ENCODE measurements at regions not wholly inside any gene's neighbourhood (a gene's known extent, or its start where the extent isn't known, plus 50 kb on each side); places are given as distances from the start of the nearest gene placed in this dataset.

DNA sequence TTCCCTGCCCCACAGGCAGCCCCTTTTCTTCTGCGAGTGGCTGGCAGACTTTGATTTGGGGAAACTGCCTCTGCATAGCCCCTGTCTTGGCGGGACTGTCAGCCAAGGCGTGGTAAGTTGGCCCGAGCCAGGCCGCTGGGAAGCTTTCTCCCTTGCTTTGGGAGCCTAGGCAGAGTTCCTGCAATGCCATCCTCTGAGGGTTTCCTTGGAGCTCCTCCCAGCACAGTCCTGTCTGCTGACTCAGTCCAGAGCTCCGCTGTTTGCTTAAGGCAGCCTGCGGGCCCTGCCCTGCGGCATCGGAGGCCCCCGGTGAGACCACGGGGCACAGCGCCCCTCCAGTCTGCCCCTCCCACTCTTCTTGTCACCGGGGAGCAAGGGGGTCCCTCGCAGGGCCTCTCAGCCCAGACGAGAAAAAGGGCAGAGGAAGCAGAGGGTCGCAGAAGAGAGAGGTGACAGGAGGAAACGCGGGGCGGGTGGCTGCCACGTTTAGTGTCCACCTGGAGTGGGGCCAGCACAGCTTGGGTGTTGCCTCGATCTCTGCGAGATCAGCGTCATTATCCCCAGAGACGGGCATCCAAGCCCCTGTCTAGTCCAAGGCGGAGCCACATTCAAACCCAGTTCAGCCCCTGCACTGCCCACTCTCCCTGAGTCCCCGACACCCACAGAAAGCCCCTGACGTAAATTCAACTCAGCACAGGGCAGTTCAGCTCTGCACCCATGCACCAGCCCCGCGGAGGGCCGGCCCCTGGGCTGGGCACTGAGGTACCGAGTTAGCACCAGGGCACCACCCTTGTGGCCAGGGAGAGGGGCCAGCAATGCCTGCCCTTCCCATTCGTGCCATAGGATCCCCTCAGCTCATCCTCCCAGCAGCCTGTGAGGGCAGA lies 59.0 kb upstream of the CHST15 start:
- Histone ChIP-seq H2AFZ (ENCODE audit: low read length) (no peak overlapping the region), H3K36me3 (ENCODE audit: control insufficient read depth, insufficient read depth, low read length) (no peaks in the 10 kb centered on the region), H3K4me3 (replicated peaks in 1 of 4; ENCODE audit: control extremely low read depth in 1 of 4, insufficient read depth in 1 of 4, low read depth in 3 of 4, low read length in 4 of 4) (no peak overlapping the region), H3K9ac (ENCODE audit: insufficient read depth, low read length) (no peak overlapping the region), H4K20me1 (ENCODE audit: control insufficient read depth, extremely low read depth, insufficient read depth, low read length) (no peaks in the 10 kb centered on the region), H3K27ac (ENCODE audit: insufficient read depth, low read length) (peak overlapping the region; percentile 50), H3K27me3 (ENCODE audit: control insufficient read depth, insufficient read depth, low read length) (no peaks in the 10 kb centered on the region), H3K79me2 (ENCODE audit: control insufficient read depth, insufficient read depth, low read length) (no peaks in the 10 kb centered on the region), H3K4me2 (ENCODE audit: extremely low read depth, insufficient read depth, low read length) (peak overlapping the region; percentile 35), H3K4me1 (ENCODE audit: control insufficient read depth, extremely low read depth, insufficient read depth, low read length) (peaks cover 11% of the 10 kb centered on the region), H3K9me3 (ENCODE audit: control insufficient read depth, insufficient read depth, low read depth, low read length) (no peaks in the 10 kb centered on the region)
- peak; percentile 82 to 89 for DNase-seq (ENCODE audit: low read depth in 2 of 2)
- TF ChIP-seq, protein P1, sequence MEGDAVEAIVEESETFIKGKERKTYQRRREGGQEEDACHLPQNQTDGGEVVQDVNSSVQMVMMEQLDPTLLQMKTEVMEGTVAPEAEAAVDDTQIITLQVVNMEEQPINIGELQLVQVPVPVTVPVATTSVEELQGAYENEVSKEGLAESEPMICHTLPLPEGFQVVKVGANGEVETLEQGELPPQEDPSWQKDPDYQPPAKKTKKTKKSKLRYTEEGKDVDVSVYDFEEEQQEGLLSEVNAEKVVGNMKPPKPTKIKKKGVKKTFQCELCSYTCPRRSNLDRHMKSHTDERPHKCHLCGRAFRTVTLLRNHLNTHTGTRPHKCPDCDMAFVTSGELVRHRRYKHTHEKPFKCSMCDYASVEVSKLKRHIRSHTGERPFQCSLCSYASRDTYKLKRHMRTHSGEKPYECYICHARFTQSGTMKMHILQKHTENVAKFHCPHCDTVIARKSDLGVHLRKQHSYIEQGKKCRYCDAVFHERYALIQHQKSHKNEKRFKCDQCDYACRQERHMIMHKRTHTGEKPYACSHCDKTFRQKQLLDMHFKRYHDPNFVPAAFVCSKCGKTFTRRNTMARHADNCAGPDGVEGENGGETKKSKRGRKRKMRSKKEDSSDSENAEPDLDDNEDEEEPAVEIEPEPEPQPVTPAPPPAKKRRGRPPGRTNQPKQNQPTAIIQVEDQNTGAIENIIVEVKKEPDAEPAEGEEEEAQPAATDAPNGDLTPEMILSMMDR (conservative IDR thresholded peaks at IDR 0.05 in 1 of 2, IDR thresholded peaks at IDR 0.05 in 1 of 2; ENCODE audit: low read depth in 1 of 2, low read length in 2 of 2) = no peak
- no peak for TF ChIP-seq EZH2 (IDR thresholded peaks at IDR 0.05; ENCODE audit: low read length, missing control alignments)

DNA sequence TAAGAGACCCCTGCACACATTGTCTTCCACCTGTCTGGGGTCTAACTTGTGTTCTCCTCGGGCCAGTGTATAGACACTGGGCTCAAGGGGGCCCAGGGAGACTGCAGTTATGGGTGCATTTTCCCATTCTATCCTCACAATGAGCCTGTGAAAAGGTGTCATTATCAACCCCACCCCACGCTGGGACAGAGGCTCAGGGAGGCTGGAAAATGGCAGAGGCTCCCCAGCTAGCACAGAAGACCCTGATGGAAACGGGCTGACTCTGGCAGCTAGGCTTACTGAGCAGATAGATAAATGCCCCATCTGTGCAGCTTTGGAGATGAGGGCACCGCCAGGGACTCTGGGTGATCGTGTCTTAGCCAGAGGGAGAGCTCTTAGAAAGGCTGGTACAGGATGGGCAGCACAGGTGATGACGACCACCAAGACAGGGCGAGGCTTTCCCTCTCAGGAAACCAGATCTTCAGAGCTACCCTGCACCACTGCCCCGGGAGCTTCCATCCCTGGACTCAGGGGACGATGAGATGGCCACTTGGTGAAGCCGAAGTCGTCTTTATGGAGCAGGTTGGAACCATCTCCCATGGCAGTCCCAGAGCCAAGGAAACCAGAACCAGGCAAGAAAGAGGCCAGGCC lies 58.2 kb upstream of the CHST15 start:
- Histone ChIP-seq H3K9me3 (ENCODE audit: control insufficient read depth, insufficient read depth, low read depth, low read length) (no peaks in the 10 kb centered on the region), H3K4me3 (replicated peaks in 1 of 4; ENCODE audit: control extremely low read depth in 1 of 4, insufficient read depth in 1 of 4, low read depth in 3 of 4, low read length in 4 of 4) (no peak overlapping the region), H2AFZ (ENCODE audit: low read length) (no peak overlapping the region), H4K20me1 (ENCODE audit: control insufficient read depth, extremely low read depth, insufficient read depth, low read length) (no peaks in the 10 kb centered on the region), H3K79me2 (ENCODE audit: control insufficient read depth, insufficient read depth, low read length) (no peaks in the 10 kb centered on the region), H3K27me3 (ENCODE audit: control insufficient read depth, insufficient read depth, low read length) (no peaks in the 10 kb centered on the region), H3K9ac (ENCODE audit: insufficient read depth, low read length) (no peak overlapping the region), H3K27ac (ENCODE audit: insufficient read depth, low read length) (no peak overlapping the region), H3K4me2 (ENCODE audit: extremely low read depth, insufficient read depth, low read length) (no peak overlapping the region), H3K36me3 (ENCODE audit: control insufficient read depth, insufficient read depth, low read length) (no peaks in the 10 kb centered on the region), H3K4me1 (ENCODE audit: control insufficient read depth, extremely low read depth, insufficient read depth, low read length) (peaks cover 11% of the 10 kb centered on the region)
- no peak for DNase-seq (ENCODE audit: low read depth in 2 of 2)
- TF ChIP-seq, protein P1 (conservative IDR thresholded peaks at IDR 0.05 in 1 of 2, IDR thresholded peaks at IDR 0.05 in 1 of 2; ENCODE audit: low read depth in 1 of 2, low read length in 2 of 2) = no peak
- TF ChIP-seq EZH2 (IDR thresholded peaks at IDR 0.05; ENCODE audit: low read length, missing control alignments) = no peak

DNA sequence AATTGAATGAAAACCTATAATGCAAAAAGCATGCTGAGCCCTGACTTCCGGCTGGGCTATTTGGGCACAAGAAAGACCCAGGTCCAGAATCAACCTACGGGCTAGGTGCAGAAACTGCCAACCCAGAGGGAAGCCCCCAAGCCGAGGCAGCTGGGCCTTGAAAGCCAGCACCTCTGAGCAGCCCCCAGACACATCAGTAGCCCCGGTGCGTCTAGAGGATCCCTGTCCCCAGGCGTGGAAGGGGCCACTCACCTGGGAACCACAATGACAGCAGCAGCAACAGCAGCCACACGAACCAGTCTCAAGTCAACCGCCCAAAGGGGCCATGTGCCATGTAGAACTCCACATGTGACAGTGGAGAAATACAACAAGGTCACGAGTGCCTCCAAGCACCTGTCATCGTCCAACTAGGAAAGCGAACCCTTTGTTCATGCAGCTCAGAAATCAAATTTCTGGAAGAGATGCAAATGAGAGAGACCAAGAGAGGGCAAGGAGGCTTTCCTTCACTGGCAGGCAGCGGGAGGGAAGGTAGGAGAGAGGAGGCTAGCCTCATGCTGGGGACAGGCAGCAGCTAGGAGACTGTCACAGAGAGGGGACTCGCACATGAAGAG lies 57.5 kb upstream of the CHST15 start:
- Histone ChIP-seq H4K20me1 (ENCODE audit: control insufficient read depth, extremely low read depth, insufficient read depth, low read length) (no peaks in the 10 kb centered on the region), H3K9ac (ENCODE audit: insufficient read depth, low read length) (no peak overlapping the region), H3K4me1 (ENCODE audit: control insufficient read depth, extremely low read depth, insufficient read depth, low read length) (peaks cover 8% of the 10 kb centered on the region), H3K4me2 (ENCODE audit: extremely low read depth, insufficient read depth, low read length) (no peak overlapping the region), H3K9me3 (ENCODE audit: control insufficient read depth, insufficient read depth, low read depth, low read length) (no peaks in the 10 kb centered on the region), H3K79me2 (ENCODE audit: control insufficient read depth, insufficient read depth, low read length) (no peaks in the 10 kb centered on the region), H2AFZ (ENCODE audit: low read length) (no peak overlapping the region), H3K4me3 (replicated peaks in 1 of 4; ENCODE audit: control extremely low read depth in 1 of 4, insufficient read depth in 1 of 4, low read depth in 3 of 4, low read length in 4 of 4) (no peak overlapping the region), H3K36me3 (ENCODE audit: control insufficient read depth, insufficient read depth, low read length) (no peaks in the 10 kb centered on the region), H3K27ac (ENCODE audit: insufficient read depth, low read length) (no peak overlapping the region), H3K27me3 (ENCODE audit: control insufficient read depth, insufficient read depth, low read length) (no peaks in the 10 kb centered on the region)
- DNase-seq (ENCODE audit: low read depth in 2 of 2) = no peak
- no peak for TF ChIP-seq EZH2 (IDR thresholded peaks at IDR 0.05; ENCODE audit: low read length, missing control alignments)
- TF ChIP-seq, protein P1 (conservative IDR thresholded peaks at IDR 0.05 in 1 of 2, IDR thresholded peaks at IDR 0.05 in 1 of 2; ENCODE audit: low read depth in 1 of 2, low read length in 2 of 2) = no peak

All from fibroblast of lung (primary cell).